ENCODE measurements at regions not wholly inside any gene's neighbourhood (a gene's known extent, or its start where the extent isn't known, plus 50 kb on each side); places are given as distances from the start of the nearest gene placed in this dataset.

- Histone ChIP-seq H3K4me3 (ENCODE audit: extremely low read depth, insufficient read depth, low read length, poor library complexity, severe bottlenecking) (no peak overlapping the region), H3K4me1 (ENCODE audit: control insufficient read depth, insufficient read depth, low read length, poor library complexity, severe bottlenecking) (no peaks in the 10 kb centered on the region), H3K36me3 (ENCODE audit: control insufficient read depth, insufficient read depth, low read length) (no peaks in the 10 kb centered on the region), H3K27ac (ENCODE audit: low read depth, low read length, severe bottlenecking) (peak overlapping the region; percentile 19), H3K9me3 (ENCODE audit: control insufficient read depth, low read length) (no peaks in the 10 kb centered on the region)
- WGBS, 2 experiments (ENCODE audit: insufficient coverage in 2 of 2), result 83% methylated on average over 1 of the region's 1 CpG; no CpG with 5 or more reads in 1 of the 2 experiments
Observed at GRCh38 chr1:80917225-80917624, 883.5 kb upstream of the ADGRL2 start.

- no peak overlapping the region for H3K27ac ChIP-seq (ENCODE audit: low read depth, low read length, severe bottlenecking)
- H3K9me3 ChIP-seq (ENCODE audit: control insufficient read depth, low read length), result no peaks in the 10 kb centered on the region
- H3K4me3 ChIP-seq (ENCODE audit: extremely low read depth, insufficient read depth, low read length, poor library complexity, severe bottlenecking), result no peak overlapping the region
- no peaks in the 10 kb centered on the region for H3K36me3 ChIP-seq (ENCODE audit: control insufficient read depth, insufficient read depth, low read length)
- no peaks in the 10 kb centered on the region for H3K4me1 ChIP-seq (ENCODE audit: control insufficient read depth, insufficient read depth, low read length, poor library complexity, severe bottlenecking)
Observed at GRCh38 chr1:80915491-80915890, 885.2 kb upstream of the ADGRL2 start.

GRCh38 chr1:80910426-80910825 lies 890.3 kb upstream of the ADGRL2 start:
- Histone ChIP-seq H3K9me3 (ENCODE audit: control insufficient read depth, low read length) (no peaks in the 10 kb centered on the region), H3K36me3 (ENCODE audit: control insufficient read depth, insufficient read depth, low read length) (no peaks in the 10 kb centered on the region), H3K4me3 (ENCODE audit: extremely low read depth, insufficient read depth, low read length, poor library complexity, severe bottlenecking) (no peak overlapping the region), H3K27ac (ENCODE audit: low read depth, low read length, severe bottlenecking) (no peak overlapping the region), H3K4me1 (ENCODE audit: control insufficient read depth, insufficient read depth, low read length, poor library complexity, severe bottlenecking) (no peaks in the 10 kb centered on the region)
- 60% methylated on average over 1 of the region's 2 CpGs; no CpG with 5 or more reads in 1 of the 2 experiments for WGBS, 2 experiments (ENCODE audit: insufficient coverage in 2 of 2)

- H3K27ac ChIP-seq (ENCODE audit: low read depth, low read length, severe bottlenecking), result no peak overlapping the region
- H3K4me1 ChIP-seq (ENCODE audit: control insufficient read depth, insufficient read depth, low read length, poor library complexity, severe bottlenecking), result no peaks in the 10 kb centered on the region
- H3K36me3 ChIP-seq (ENCODE audit: control insufficient read depth, insufficient read depth, low read length), result no peaks in the 10 kb centered on the region
- H3K4me3 ChIP-seq (ENCODE audit: extremely low read depth, insufficient read depth, low read length, poor library complexity, severe bottlenecking), result no peak overlapping the region
- 0 to 67% methylated on average over 1 to 3 of the region's 5 CpGs for WGBS, 2 experiments (ENCODE audit: insufficient coverage in 2 of 2)
- H3K9me3 ChIP-seq (ENCODE audit: control insufficient read depth, low read length), result no peaks in the 10 kb centered on the region
Observed at GRCh38 chr1:80909172-80909784, 891.5 kb upstream of the ADGRL2 start.

GRCh38 chr1:80896781-80897356 lies 903.9 kb upstream of the ADGRL2 start:
- H3K4me1 ChIP-seq (ENCODE audit: control insufficient read depth, insufficient read depth, low read length, poor library complexity, severe bottlenecking), result peaks cover 4% of the 10 kb centered on the region

GRCh38 chr1:80894921-80895320 lies 905.8 kb upstream of the ADGRL2 start:
- no CpG with 5 or more reads among the region's 1 CpG for WGBS, 2 experiments (ENCODE audit: insufficient coverage in 2 of 2)
- H3K4me1 ChIP-seq (ENCODE audit: control insufficient read depth, insufficient read depth, low read length, poor library complexity, severe bottlenecking), result peaks cover 4% of the 10 kb centered on the region
- no peak overlapping the region for H3K4me3 ChIP-seq (ENCODE audit: extremely low read depth, insufficient read depth, low read length, poor library complexity, severe bottlenecking)
- H3K36me3 ChIP-seq (ENCODE audit: control insufficient read depth, insufficient read depth, low read length), result no peaks in the 10 kb centered on the region
- H3K9me3 ChIP-seq (ENCODE audit: control insufficient read depth, low read length), result no peaks in the 10 kb centered on the region
- H3K27ac ChIP-seq (ENCODE audit: low read depth, low read length, severe bottlenecking), result no peak overlapping the region

More at GRCh38 chr1:80896781-80897356, 903.9 kb upstream of the ADGRL2 start:
- H3K36me3 ChIP-seq (ENCODE audit: control insufficient read depth, insufficient read depth, low read length), result no peaks in the 10 kb centered on the region
- no peak overlapping the region for H3K27ac ChIP-seq (ENCODE audit: low read depth, low read length, severe bottlenecking)
- WGBS, 2 experiments (ENCODE audit: insufficient coverage in 2 of 2), result no CpG with 5 or more reads among the region's 3 CpGs
- no peaks in the 10 kb centered on the region for H3K9me3 ChIP-seq (ENCODE audit: control insufficient read depth, low read length)
- no peak overlapping the region for H3K4me3 ChIP-seq (ENCODE audit: extremely low read depth, insufficient read depth, low read length, poor library complexity, severe bottlenecking)

- Histone ChIP-seq H3K9me3 (ENCODE audit: control insufficient read depth, low read length) (no peaks in the 10 kb centered on the region), H3K36me3 (ENCODE audit: control insufficient read depth, insufficient read depth, low read length) (no peaks in the 10 kb centered on the region), H3K27ac (ENCODE audit: low read depth, low read length, severe bottlenecking) (no peak overlapping the region), H3K4me1 (ENCODE audit: control insufficient read depth, insufficient read depth, low read length, poor library complexity, severe bottlenecking) (peaks cover 4% of the 10 kb centered on the region), H3K4me3 (ENCODE audit: extremely low read depth, insufficient read depth, low read length, poor library complexity, severe bottlenecking) (no peak overlapping the region)
- 80% methylated on average over 1 of the region's 2 CpGs; no CpG with 5 or more reads in 1 of the 2 experiments for WGBS, 2 experiments (ENCODE audit: insufficient coverage in 2 of 2)
Observed at GRCh38 chr1:80893115-80893514, 907.6 kb upstream of the ADGRL2 start.

- WGBS, 2 experiments (ENCODE audit: insufficient coverage in 2 of 2), result 58 to 63% methylated on average over 1 to 3 of the region's 4 CpGs
- peak overlapping the region; percentile 20 for H3K27ac ChIP-seq (ENCODE audit: low read depth, low read length, severe bottlenecking)
- no peak overlapping the region for H3K4me3 ChIP-seq (ENCODE audit: extremely low read depth, insufficient read depth, low read length, poor library complexity, severe bottlenecking)
- peaks cover 4% of the 10 kb centered on the region for H3K4me1 ChIP-seq (ENCODE audit: control insufficient read depth, insufficient read depth, low read length, poor library complexity, severe bottlenecking)
- no peaks in the 10 kb centered on the region for H3K36me3 ChIP-seq (ENCODE audit: control insufficient read depth, insufficient read depth, low read length)
- H3K9me3 ChIP-seq (ENCODE audit: control insufficient read depth, low read length), result no peaks in the 10 kb centered on the region
Observed at GRCh38 chr1:80892539-80892938, 908.2 kb upstream of the ADGRL2 start.

- H3K9me3 ChIP-seq (ENCODE audit: control insufficient read depth, low read length), result no peaks in the 10 kb centered on the region
- no peaks in the 10 kb centered on the region for H3K36me3 ChIP-seq (ENCODE audit: control insufficient read depth, insufficient read depth, low read length)
- H3K4me1 ChIP-seq (ENCODE audit: control insufficient read depth, insufficient read depth, low read length, poor library complexity, severe bottlenecking), result peaks cover 4% of the 10 kb centered on the region
- H3K4me3 ChIP-seq (ENCODE audit: extremely low read depth, insufficient read depth, low read length, poor library complexity, severe bottlenecking), result no peak overlapping the region
- H3K27ac ChIP-seq (ENCODE audit: low read depth, low read length, severe bottlenecking), result no peak overlapping the region
- no CpG with 5 or more reads among the region's 2 CpGs for WGBS, 2 experiments (ENCODE audit: insufficient coverage in 2 of 2)
Observed at GRCh38 chr1:80891871-80892270, 908.9 kb upstream of the ADGRL2 start.

- H3K27ac ChIP-seq (ENCODE audit: low read depth, low read length, severe bottlenecking), result no peak overlapping the region
- no CpG with 5 or more reads among the region's 3 CpGs for WGBS, 2 experiments (ENCODE audit: insufficient coverage in 2 of 2)
Observed at GRCh38 chr1:80882553-80882952, 918.2 kb upstream of the ADGRL2 start.

GRCh38 chr1:80878343-80878742 lies 922.4 kb upstream of the ADGRL2 start:
- no peaks in the 10 kb centered on the region for H3K9me3 ChIP-seq (ENCODE audit: control insufficient read depth, low read length)
- H3K4me1 ChIP-seq (ENCODE audit: control insufficient read depth, insufficient read depth, low read length, poor library complexity, severe bottlenecking), result no peaks in the 10 kb centered on the region
- no peak overlapping the region for H3K27ac ChIP-seq (ENCODE audit: low read depth, low read length, severe bottlenecking)
- H3K4me3 ChIP-seq (ENCODE audit: extremely low read depth, insufficient read depth, low read length, poor library complexity, severe bottlenecking), result no peak overlapping the region
- H3K36me3 ChIP-seq (ENCODE audit: control insufficient read depth, insufficient read depth, low read length), result no peaks in the 10 kb centered on the region

More at GRCh38 chr1:80882553-80882952, 918.2 kb upstream of the ADGRL2 start:
- no peak overlapping the region for H3K4me3 ChIP-seq (ENCODE audit: extremely low read depth, insufficient read depth, low read length, poor library complexity, severe bottlenecking)
- H3K36me3 ChIP-seq (ENCODE audit: control insufficient read depth, insufficient read depth, low read length), result no peaks in the 10 kb centered on the region
- no peaks in the 10 kb centered on the region for H3K9me3 ChIP-seq (ENCODE audit: control insufficient read depth, low read length)
- no peaks in the 10 kb centered on the region for H3K4me1 ChIP-seq (ENCODE audit: control insufficient read depth, insufficient read depth, low read length, poor library complexity, severe bottlenecking)
